Spleen (tissue), 11 donors: ENCODE measurements at regions not wholly inside any gene's neighbourhood (a gene's known extent, or its start where the extent isn't known, plus 50 kb on each side); places are given as distances from the start of the nearest gene placed in this dataset.

Experiments
- DNase-seq: peaks from one replicate; pipeline ENCODE4 v3.0.0-alpha.2; 2020
- H3K27ac ChIP-seq, 8 donors: fragments of 200-600 bp; sonication (generic) in 7 of 8; 1 replicate in 4 of 8; 2 replicates in 4 of 8; pipeline versions ENCODE4 v1.5.0 to v1.8.0; 2016 to 2021; ENCODE audit warnings: inconsistent platforms in 4 of 8, mild to moderate bottlenecking in 4 of 8, moderate library complexity in 1 of 8
- H3K27me3 ChIP-seq, 7 donors: fragments of 200-600 bp; sonication (generic) in 6 of 7; replicated peaks in 1 of 7; 1 replicate in 4 of 7; 2 replicates in 3 of 7; pipeline versions ENCODE4 v1.5.0 to v1.8.0; 2016 to 2021; ENCODE audit warnings: inconsistent platforms in 3 of 7, mild to moderate bottlenecking in 1 of 7
- H3K36me3 ChIP-seq, 6 donors: fragments of 200-600 bp; sonication (generic) in 5 of 6; 1 replicate in 4 of 6; 2 replicates in 2 of 6; pipeline versions ENCODE4 v1.5.0 to v1.8.0; 2016 to 2021; ENCODE audit warnings: inconsistent platforms in 2 of 6
- H3K4me1 ChIP-seq, 6 donors: fragments of 200-600 bp; sonication (generic) in 5 of 6; 1 replicate in 3 of 6; 2 replicates in 3 of 6; pipeline versions ENCODE4 v1.5.0 to v1.8.0; 2016 to 2021; ENCODE audit warnings: inconsistent platforms in 3 of 6
- H3K4me3 ChIP-seq, 8 donors: fragments of 200-600 bp; sonication (generic) in 7 of 8; 1 replicate in 4 of 8; 2 replicates in 4 of 8; pipeline versions ENCODE4 v1.5.0 to v1.8.0; 2016 to 2021; ENCODE audit warnings: inconsistent platforms in 4 of 8, mild to moderate bottlenecking in 4 of 8, moderate library complexity in 2 of 8
- H3K9me3 ChIP-seq, 8 donors: fragments of 200-600 bp; sonication (generic) in 7 of 8; 1 replicate in 4 of 8; 2 replicates in 4 of 8; pipeline versions ENCODE4 v1.5.0 to v1.8.0; 2016 to 2021; ENCODE audit warnings: inconsistent platforms in 4 of 8
- POLR2A ChIP-seq, 3 donors: fragments of 450-650 bp; IDR thresholded peaks; one replicate each; pipeline ENCODE4 v1.5.1; 2017; ENCODE audit warnings: antibody characterized with exemption in 3 of 3, mild to moderate bottlenecking in 1 of 3
- POLR2AphosphoS5 ChIP-seq, 3 donors: sonication (generic); formaldehyde crosslinking; IDR thresholded peaks; one replicate each; pipeline ENCODE4 v1.5.1; 2017; ENCODE audit warnings: antibody characterized with exemption in 3 of 3
- WGBS, 5 donors: extraction: QIAGEN DNeasy Blood & Tissue Kit in 3 of 5; methylation state at CpG; one replicate each; pipeline versions ENCODE4 v1.1.5 to v1.1.7; 2013 to 2018; 5-methylcytosine and 5-hydroxymethylcytosine counted together
- intact Hi-C: fragments of 100-400 bp; cut with DNase I; formaldehyde crosslinking; loops from one replicate; pipeline ENCODE4 v1.15.0; 2023; ENCODE audit warnings: low total_unique reads
- TF ChIP-seq, protein P1 (sequence below), 11 experiments: fragments of 200-600 bp in 7 of 11; fragments of 450-650 bp in 4 of 11; sonication (generic) in 4 of 11; IDR thresholded peaks in 8 of 11; conservative IDR thresholded peaks in 3 of 11; 1 replicate in 7 of 11; 2 replicates in 4 of 11; pipeline versions ENCODE4 v1.4.0 to v1.8.0; 2016 to 2021; ENCODE audit warnings: antibody characterized with exemption in 11 of 11, inconsistent platforms in 4 of 11, mild to moderate bottlenecking in 1 of 11
- donor health status: healthy with polysubstance abuse.
- donor health status: DM: no; HTN: no; CAD: no; lungs with moderate emphysema.
- donor health status: DM: no; HTN: no; CAD: no.
- donor health status: Bipolar disorder and iron deficiency.
- donor health status: healthy.
- donor health status: DM: no; HTN: no; CAD: no.
- donor health status: DM: yes; HTN: yes; CAD: no.

DNA sequence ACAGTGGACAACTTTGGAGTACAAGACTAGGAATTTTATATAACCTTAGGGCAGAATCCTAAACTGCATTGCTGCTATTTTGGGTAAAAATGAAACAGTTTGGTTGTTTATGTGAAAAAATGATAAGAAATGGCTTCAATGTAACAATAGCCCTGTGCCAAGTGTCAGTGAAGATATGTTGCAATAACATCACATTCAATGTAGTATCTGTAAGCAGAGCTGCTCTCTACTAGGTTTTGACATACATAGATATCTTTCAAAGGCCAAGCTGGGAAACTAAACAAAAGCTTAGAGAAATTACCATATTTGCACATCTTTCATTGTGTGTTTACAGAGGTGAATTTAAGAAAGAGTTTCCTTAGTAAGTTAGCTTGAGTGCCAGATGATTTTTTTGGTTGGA, 135.0 kb upstream of the DOK6 start:
- intact Hi-C loops = no loop called here
- no peaks in the 10 kb centered on the region for H3K27me3 ChIP-seq
- no peak overlapping the region for H3K27ac ChIP-seq
- no peaks in the 10 kb centered on the region for H3K36me3 ChIP-seq
- peaks cover 0 to 19% (median 8%) of the 10 kb centered on the region in 8 donors for H3K9me3 ChIP-seq
- no peak for TF ChIP-seq POLR2A (IDR thresholded peaks at IDR 0.05)
- TF ChIP-seq, protein P1, sequence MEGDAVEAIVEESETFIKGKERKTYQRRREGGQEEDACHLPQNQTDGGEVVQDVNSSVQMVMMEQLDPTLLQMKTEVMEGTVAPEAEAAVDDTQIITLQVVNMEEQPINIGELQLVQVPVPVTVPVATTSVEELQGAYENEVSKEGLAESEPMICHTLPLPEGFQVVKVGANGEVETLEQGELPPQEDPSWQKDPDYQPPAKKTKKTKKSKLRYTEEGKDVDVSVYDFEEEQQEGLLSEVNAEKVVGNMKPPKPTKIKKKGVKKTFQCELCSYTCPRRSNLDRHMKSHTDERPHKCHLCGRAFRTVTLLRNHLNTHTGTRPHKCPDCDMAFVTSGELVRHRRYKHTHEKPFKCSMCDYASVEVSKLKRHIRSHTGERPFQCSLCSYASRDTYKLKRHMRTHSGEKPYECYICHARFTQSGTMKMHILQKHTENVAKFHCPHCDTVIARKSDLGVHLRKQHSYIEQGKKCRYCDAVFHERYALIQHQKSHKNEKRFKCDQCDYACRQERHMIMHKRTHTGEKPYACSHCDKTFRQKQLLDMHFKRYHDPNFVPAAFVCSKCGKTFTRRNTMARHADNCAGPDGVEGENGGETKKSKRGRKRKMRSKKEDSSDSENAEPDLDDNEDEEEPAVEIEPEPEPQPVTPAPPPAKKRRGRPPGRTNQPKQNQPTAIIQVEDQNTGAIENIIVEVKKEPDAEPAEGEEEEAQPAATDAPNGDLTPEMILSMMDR (IDR thresholded peaks at IDR 0.05 in 8 of 11, conservative IDR thresholded peaks at IDR 0.05 in 3 of 11) = no peak
- no peak for DNase-seq
- no peaks in the 10 kb centered on the region for H3K4me1 ChIP-seq
- H3K4me3 ChIP-seq = no peak overlapping the region

DNA sequence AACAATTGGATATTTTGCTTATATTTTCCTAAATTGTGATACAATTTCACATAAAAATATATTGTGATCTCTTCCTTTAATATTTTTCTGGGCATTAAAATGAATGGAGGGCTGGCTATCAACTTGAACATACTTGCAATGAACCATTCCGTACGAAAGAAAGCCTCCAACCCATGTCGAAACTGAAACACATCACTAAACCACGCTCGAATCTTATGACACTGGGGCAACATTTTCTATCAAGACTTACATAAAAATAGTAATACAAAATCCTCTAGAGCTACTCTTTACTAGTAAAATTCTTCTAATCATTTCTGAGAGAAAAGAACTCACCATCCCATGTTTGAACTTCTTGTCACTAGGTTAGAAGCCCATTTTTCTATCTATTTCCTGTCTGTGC, 132.8 kb upstream of the DOK6 start:
- intact Hi-C loops = no loop called here
- TF ChIP-seq POLR2A (IDR thresholded peaks at IDR 0.05) (no peak), POLR2AphosphoS5 (IDR thresholded peaks at IDR 0.05) (no peak)
- TF ChIP-seq, protein P1 (IDR thresholded peaks at IDR 0.05 in 8 of 11, conservative IDR thresholded peaks at IDR 0.05 in 3 of 11) = no peak
- WGBS, 5 donors = 89 to 96% (median 93%) methylated on average over 5 of the region's 5 CpGs

DNA sequence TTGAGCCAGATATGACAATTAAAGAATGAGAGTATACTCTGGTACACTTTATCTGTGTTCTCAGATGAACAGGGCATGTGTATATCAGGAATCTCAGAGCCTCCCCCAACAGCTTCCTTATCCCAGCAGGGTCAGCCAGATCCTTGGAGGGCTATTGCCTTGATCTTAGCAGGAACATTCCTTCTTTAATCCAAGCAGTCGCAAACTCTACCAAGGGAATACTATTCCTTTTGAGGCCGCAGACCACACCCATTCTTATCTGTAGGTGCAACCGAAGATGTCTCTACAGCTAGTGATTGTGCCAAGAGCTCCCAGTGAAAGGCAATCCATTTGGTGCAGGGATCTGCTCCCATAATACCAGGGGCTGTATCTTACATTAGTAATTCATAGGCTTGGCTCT, 118.3 kb upstream of the DOK6 start:
- no peak overlapping the region for H3K4me3 ChIP-seq
- intact Hi-C loops = no loop called here
- WGBS, 5 donors = 62 to 88% (median 84%) methylated on average over 3 of the region's 3 CpGs

More for the DNA sequence above, 132.8 kb upstream of the DOK6 start:
- DNase-seq = no peak
- Histone ChIP-seq H3K27ac (no peak overlapping the region), H3K4me1 (no peaks in the 10 kb centered on the region), H3K27me3 (no peaks in the 10 kb centered on the region), H3K36me3 (no peaks in the 10 kb centered on the region), H3K4me3 (no peak overlapping the region), H3K9me3 (peaks cover 0 to 19% (median 8%) of the 10 kb centered on the region in 8 donors)

DNA sequence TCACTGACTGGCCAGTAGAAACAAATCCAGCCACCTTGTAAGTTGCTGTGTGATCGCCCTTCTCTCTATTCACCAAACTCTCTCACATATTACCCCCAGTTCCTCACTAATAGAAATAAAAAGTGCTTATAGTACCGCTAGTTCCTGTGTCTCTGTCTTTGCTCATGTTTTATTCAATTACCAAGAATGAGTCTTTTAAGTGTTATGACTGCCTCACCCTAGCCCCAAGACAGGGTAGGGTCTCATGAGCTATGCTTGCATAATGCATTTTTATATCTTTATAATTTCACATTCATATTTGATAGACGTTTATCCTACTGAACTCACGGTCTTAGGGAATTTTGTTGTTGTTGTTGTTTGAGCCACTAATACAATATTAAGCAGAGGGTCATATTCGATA, 109.6 kb upstream of the DOK6 start:
- WGBS, 5 donors = 88 to 94% (median 89%) methylated on average over 5 of the region's 5 CpGs
- H3K36me3 ChIP-seq = no peaks in the 10 kb centered on the region
- intact Hi-C loops = no loop called here
- no peaks in the 10 kb centered on the region for H3K4me1 ChIP-seq
- no peak for DNase-seq
- TF ChIP-seq POLR2A (IDR thresholded peaks at IDR 0.05) = no peak
- TF ChIP-seq, protein P1 (IDR thresholded peaks at IDR 0.05 in 8 of 11, conservative IDR thresholded peaks at IDR 0.05 in 3 of 11) = no peak
- TF ChIP-seq POLR2AphosphoS5 (IDR thresholded peaks at IDR 0.05) = no peak
- no peaks in the 10 kb centered on the region for H3K9me3 ChIP-seq
- H3K27me3 ChIP-seq = no peaks in the 10 kb centered on the region
- no peak overlapping the region for H3K4me3 ChIP-seq
- no peak overlapping the region for H3K27ac ChIP-seq

More for the DNA sequence above, 118.3 kb upstream of the DOK6 start:
- H3K4me1 ChIP-seq = no peaks in the 10 kb centered on the region
- no peaks in the 10 kb centered on the region for H3K9me3 ChIP-seq
- no peak for TF ChIP-seq POLR2A (IDR thresholded peaks at IDR 0.05)
- no peak for TF ChIP-seq POLR2AphosphoS5 (IDR thresholded peaks at IDR 0.05)
- TF ChIP-seq, protein P1 (IDR thresholded peaks at IDR 0.05 in 8 of 11, conservative IDR thresholded peaks at IDR 0.05 in 3 of 11) = no peak
- no peaks in the 10 kb centered on the region for H3K27me3 ChIP-seq
- no peaks in the 10 kb centered on the region for H3K36me3 ChIP-seq
- DNase-seq = no peak
- no peak overlapping the region for H3K27ac ChIP-seq
